Neural crest cell (in vitro differentiated cells): ENCODE measurements at regions not wholly inside any gene's neighbourhood (a gene's known extent, or its start where the extent isn't known, plus 50 kb on each side); places are given as distances from the start of the nearest gene placed in this dataset.

ENCODE experiments used
- DNase-seq: peaks from one replicate; pipeline ENCODE4 v3.0.0; 2021; ENCODE audit warnings: low read depth, mixed read lengths, low spot score
- H3K27ac Mint-ChIP-seq: one replicate; pipeline ENCODE4 v1.8.0; 2021; ENCODE audit warnings: mild to moderate bottlenecking, mixed read lengths; ENCODE audit not compliant: unreplicated experiment
- H3K27me3 Mint-ChIP-seq: 2 replicates; pipeline ENCODE4 v1.8.0; 2021; ENCODE audit warnings: low read depth, mild to moderate bottlenecking, mixed read lengths
- H3K36me3 Mint-ChIP-seq: 2 replicates; pipeline ENCODE4 v1.8.0; 2021; ENCODE audit warnings: low read depth, mild to moderate bottlenecking, mixed read lengths
- H3K4me1 Mint-ChIP-seq: 2 replicates; pipeline ENCODE4 v1.8.0; 2021; ENCODE audit warnings: mixed read lengths
- H3K4me3 Mint-ChIP-seq: one replicate; pipeline ENCODE4 v1.8.0; 2021; ENCODE audit warnings: mild to moderate bottlenecking, mixed read lengths
- H3K9me3 Mint-ChIP-seq: 2 replicates; pipeline ENCODE4 v1.8.0; 2021; ENCODE audit warnings: mixed read lengths
- CTCF ChIP-seq: fragments of 200-600 bp; sonication (generic); conservative IDR thresholded peaks from 2 replicates; pipeline ENCODE4 v1.5.0; 2021; ENCODE audit warnings: antibody characterized with exemption, mild to moderate bottlenecking

- H3K4me1 Mint-ChIP-seq: peaks cover 14% of the 10 kb centered on the region
- DNase-seq: no peak
- TF ChIP-seq CTCF: no peak
- H3K9me3 Mint-ChIP-seq: peaks cover 6% of the 10 kb centered on the region
- H3K4me3 Mint-ChIP-seq: no peak overlapping the region
- no peak overlapping the region for H3K27ac Mint-ChIP-seq
- no peaks in the 10 kb centered on the region for H3K36me3 Mint-ChIP-seq
- H3K27me3 Mint-ChIP-seq: peaks cover 39% of the 10 kb centered on the region
Observed at GRCh38 chr15:85899927-85900326, 105.2 kb upstream of the KLHL25 start.

GRCh38 chr15:85905751-85906450 lies 111.2 kb upstream of the KLHL25 start:
- Mint-ChIP-seq H3K27ac (no peak overlapping the region), H3K4me3 (no peak overlapping the region), H3K9me3 (no peaks in the 10 kb centered on the region), H3K27me3 (no peaks in the 10 kb centered on the region), H3K36me3 (no peaks in the 10 kb centered on the region), H3K4me1 (peaks cover 22% of the 10 kb centered on the region)
- TF ChIP-seq CTCF: no peak
- no peak for DNase-seq

GRCh38 chr15:85906640-85907039 lies 111.9 kb upstream of the KLHL25 start:
- no peak for TF ChIP-seq CTCF
- DNase-seq: no peak
- no peaks in the 10 kb centered on the region for H3K9me3 Mint-ChIP-seq
- no peaks in the 10 kb centered on the region for H3K27me3 Mint-ChIP-seq
- H3K36me3 Mint-ChIP-seq: no peaks in the 10 kb centered on the region
- peaks cover 22% of the 10 kb centered on the region for H3K4me1 Mint-ChIP-seq
- H3K4me3 Mint-ChIP-seq: no peak overlapping the region
- no peak overlapping the region for H3K27ac Mint-ChIP-seq

GRCh38 chr15:85910834-85911233 lies 116.1 kb upstream of the KLHL25 start:
- H3K36me3 Mint-ChIP-seq: no peaks in the 10 kb centered on the region
- H3K4me3 Mint-ChIP-seq: no peak overlapping the region

GRCh38 chr15:85913461-85913860 lies 118.7 kb upstream of the KLHL25 start:
- TF ChIP-seq CTCF: no peak
- peaks cover 14% of the 10 kb centered on the region for H3K4me1 Mint-ChIP-seq
- H3K9me3 Mint-ChIP-seq: peaks cover 7% of the 10 kb centered on the region
- H3K27ac Mint-ChIP-seq: no peak overlapping the region
- no peak for DNase-seq
- no peaks in the 10 kb centered on the region for H3K27me3 Mint-ChIP-seq
- H3K36me3 Mint-ChIP-seq: peaks cover 6% of the 10 kb centered on the region
- H3K4me3 Mint-ChIP-seq: no peak overlapping the region

More at GRCh38 chr15:85910834-85911233, 116.1 kb upstream of the KLHL25 start:
- H3K27me3 Mint-ChIP-seq: no peaks in the 10 kb centered on the region
- H3K27ac Mint-ChIP-seq: no peak overlapping the region
- no peaks in the 10 kb centered on the region for H3K9me3 Mint-ChIP-seq
- DNase-seq: no peak
- peaks cover 18% of the 10 kb centered on the region for H3K4me1 Mint-ChIP-seq
- TF ChIP-seq CTCF: no peak
